MM.1S (cell line): ENCODE measurements at regions not wholly inside any gene's neighbourhood (a gene's known extent, or its start where the extent isn't known, plus 50 kb on each side); places are given as distances from the start of the nearest gene placed in this dataset.
A peak's percentile ranks its signal among the peaks of the same experiment; 100 is the strongest.
"Not testable (repeated sequence)": the region's sequence is repeated elsewhere in the genome, so short reads cannot be mapped to it uniquely, and the experiment has no call there.

ENCODE experiments used
- DNase-seq: peaks from one replicate; pipeline ENCODE4 v3.0.0-alpha.2; 2015
- H2AFZ ChIP-seq: fragments of 300-600 bp; sonication (generic); 2 replicates; pipeline ENCODE4 v1.6.0; 2016; ENCODE audit warnings: antibody characterized with exemption, low read length
- H3F3A ChIP-seq: fragments of 300-600 bp; sonication (generic); 2 replicates; pipeline ENCODE4 v1.6.1; 2016; ENCODE audit warnings: mild to moderate bottlenecking, antibody characterized with exemption, low read length, moderate library complexity, mixed read lengths; ENCODE audit not compliant: insufficient read depth
- H3K27ac ChIP-seq: fragments of 300-600 bp; sonication (generic); 2 replicates; pipeline ENCODE4 v1.5.1; 2016; ENCODE audit warnings: mild to moderate bottlenecking, low read length
- H3K27me3 ChIP-seq: fragments of 300-600 bp; sonication (generic); replicated peaks from 2 replicates; pipeline ENCODE4 v1.6.0; 2016; ENCODE audit warnings: low read length; ENCODE audit not compliant: insufficient read depth
- H3K36me3 ChIP-seq: fragments of 300-600 bp; sonication (generic); replicated peaks from 2 replicates; pipeline ENCODE4 v1.6.1; 2016; ENCODE audit warnings: mild to moderate bottlenecking, low read length, mixed read lengths; ENCODE audit not compliant: insufficient read depth
- H3K4me1 ChIP-seq: fragments of 300-600 bp; sonication (generic); 2 replicates; pipeline ENCODE4 v1.6.1; 2016; ENCODE audit warnings: low read length, mixed read lengths
- H3K4me2 ChIP-seq: fragments of 300-600 bp; sonication (generic); 2 replicates; pipeline ENCODE4 v1.6.0; 2016; ENCODE audit warnings: low read depth, low read length
- H3K4me3 ChIP-seq: fragments of 300-600 bp; sonication (generic); 2 replicates; pipeline ENCODE4 v1.5.1; 2016; ENCODE audit warnings: low read length, mixed read lengths
- H3K79me2 ChIP-seq: fragments of 300-600 bp; sonication (generic); 2 replicates; pipeline ENCODE4 v1.6.1; 2016; ENCODE audit warnings: mixed run types, low read length, mixed read lengths
- H3K9ac ChIP-seq: fragments of 300-600 bp; sonication (generic); 2 replicates; pipeline ENCODE4 v1.6.1; 2016; ENCODE audit warnings: low read length, mixed read lengths
- H3K9me2 ChIP-seq: fragments of 300-600 bp; sonication (generic); replicated peaks from 2 replicates; pipeline ENCODE4 v1.6.1; 2016; ENCODE audit warnings: mild to moderate bottlenecking, low read length, mixed read lengths; ENCODE audit not compliant: insufficient read depth
- H3K9me3 ChIP-seq: fragments of 300-600 bp; sonication (generic); replicated peaks from 2 replicates; pipeline ENCODE4 v1.6.1; 2016; ENCODE audit warnings: mild to moderate bottlenecking, low read length, mixed read lengths; ENCODE audit not compliant: insufficient read depth
- H4K20me1 ChIP-seq: fragments of 300-600 bp; sonication (generic); 2 replicates; pipeline ENCODE4 v1.6.1; 2016; ENCODE audit warnings: mild to moderate bottlenecking, low read length, moderate library complexity, mixed read lengths; ENCODE audit not compliant: insufficient read depth
- CTCF ChIP-seq: fragments of 300-600 bp; sonication (generic); IDR thresholded peaks from 2 replicates; pipeline ENCODE4 v1.5.1; 2016; ENCODE audit warnings: antibody characterized with exemption, low read length, mixed read lengths
- EZH2 ChIP-seq: fragments of 300-600 bp; sonication (generic); optimal IDR thresholded peaks from 2 replicates; pipeline ENCODE3; 2017; ENCODE audit warnings: low read depth, mild to moderate bottlenecking, antibody characterized with exemption, low read length, mixed read lengths
- EZH2phosphoT487 ChIP-seq: fragments of 300-600 bp; sonication (generic); IDR thresholded peaks from 2 replicates; pipeline ENCODE4 v1.6.1; 2018; ENCODE audit warnings: antibody characterized with exemption, low read length

DNA sequence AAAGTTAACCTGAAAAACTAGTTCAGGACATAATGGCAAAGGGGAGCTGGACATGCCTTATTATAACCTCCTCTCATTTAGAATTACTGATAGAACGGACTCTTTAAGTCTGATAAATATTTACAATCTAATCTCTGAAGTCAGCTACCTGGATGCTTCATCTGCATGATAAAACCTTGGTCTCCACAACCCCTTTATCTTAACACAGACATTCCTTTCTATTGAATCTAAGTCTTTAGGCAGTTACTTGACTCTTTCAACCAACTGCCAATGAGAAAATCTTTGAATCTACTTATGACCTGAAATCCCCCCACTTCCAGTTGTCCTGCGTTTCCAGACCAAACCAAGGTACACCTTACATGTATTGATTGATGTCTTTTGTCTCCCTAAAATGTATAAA lies 191.2 kb upstream of the LRRTM4 start:
- H3K4me3 ChIP-seq: no peak overlapping the region
- H3K27me3 ChIP-seq: no peaks in the 10 kb centered on the region
- no peaks in the 10 kb centered on the region for H3K9me3 ChIP-seq
- H3K9ac ChIP-seq: no peak overlapping the region
- H3K4me2 ChIP-seq: no peak overlapping the region
- H3F3A ChIP-seq: no peaks in the 10 kb centered on the region
- no peaks in the 10 kb centered on the region for H3K79me2 ChIP-seq
- H3K4me1 ChIP-seq: no peaks in the 10 kb centered on the region
- no peak for DNase-seq
- no peak overlapping the region for H3K27ac ChIP-seq
- H4K20me1 ChIP-seq: no peaks in the 10 kb centered on the region
- H2AFZ ChIP-seq: no peak overlapping the region
- no peaks in the 10 kb centered on the region for H3K9me2 ChIP-seq
- TF ChIP-seq EZH2 (no peak), EZH2phosphoT487 (no peak), CTCF (no peak)
- no peaks in the 10 kb centered on the region for H3K36me3 ChIP-seq

DNA sequence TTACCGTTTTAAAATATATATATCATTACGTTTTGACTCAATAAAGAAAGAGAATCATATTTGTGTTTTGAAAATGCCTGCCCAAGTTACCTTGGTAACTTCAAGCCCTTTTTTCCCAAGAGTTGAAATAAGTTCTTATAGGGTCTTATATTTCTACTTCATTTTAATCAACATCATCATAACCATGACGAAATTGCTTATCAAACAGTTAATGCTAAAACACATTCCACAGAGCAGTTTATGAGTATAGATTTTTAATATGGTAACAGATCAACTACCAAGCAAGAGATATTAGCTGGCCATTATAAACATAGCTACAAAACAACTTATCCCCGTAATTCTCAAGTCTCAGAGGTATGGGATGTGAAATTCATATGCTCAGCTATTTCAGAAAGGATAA lies 197.9 kb upstream of the LRRTM4 start:
- Histone ChIP-seq H3K9ac (no peak overlapping the region), H4K20me1 (no peaks in the 10 kb centered on the region), H3K27me3 (no peaks in the 10 kb centered on the region), H3K9me2 (no peaks in the 10 kb centered on the region), H3K4me1 (no peaks in the 10 kb centered on the region), H3K9me3 (no peaks in the 10 kb centered on the region), H3K79me2 (no peaks in the 10 kb centered on the region), H2AFZ (peak overlapping the region; percentile 14; the same call in 1 of the 2 replicates), H3F3A (no peaks in the 10 kb centered on the region), H3K4me3 (no peak overlapping the region), H3K36me3 (no peaks in the 10 kb centered on the region), H3K4me2 (peak overlapping the region; percentile 11; the same call in 1 of the 2 replicates), H3K27ac (no peak overlapping the region)
- TF ChIP-seq EZH2 (no peak), CTCF (no peak), EZH2phosphoT487 (no peak)
- no peak for DNase-seq

DNA sequence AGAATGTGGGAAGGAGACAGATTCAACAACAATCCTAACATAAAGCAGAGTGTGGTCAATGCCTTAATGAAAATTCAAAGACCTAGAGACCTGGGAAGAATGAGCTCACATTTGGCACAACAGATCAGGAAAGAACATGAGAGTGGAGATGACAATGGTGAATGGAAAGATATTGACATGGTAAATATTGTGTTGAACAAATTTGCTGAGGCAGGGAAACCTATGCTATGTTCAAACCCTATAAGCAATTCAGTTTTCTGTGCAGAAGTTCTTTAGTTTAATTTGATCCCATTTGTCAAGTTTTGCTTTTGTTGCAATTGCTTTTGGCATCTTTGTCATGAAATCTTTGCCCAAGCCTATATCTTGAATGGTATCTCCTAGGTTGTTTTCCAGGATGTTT lies 199.4 kb upstream of the LRRTM4 start:
- no peaks in the 10 kb centered on the region for H3K79me2 ChIP-seq
- no peak overlapping the region for H2AFZ ChIP-seq
- H3K36me3 ChIP-seq: no peaks in the 10 kb centered on the region

DNA sequence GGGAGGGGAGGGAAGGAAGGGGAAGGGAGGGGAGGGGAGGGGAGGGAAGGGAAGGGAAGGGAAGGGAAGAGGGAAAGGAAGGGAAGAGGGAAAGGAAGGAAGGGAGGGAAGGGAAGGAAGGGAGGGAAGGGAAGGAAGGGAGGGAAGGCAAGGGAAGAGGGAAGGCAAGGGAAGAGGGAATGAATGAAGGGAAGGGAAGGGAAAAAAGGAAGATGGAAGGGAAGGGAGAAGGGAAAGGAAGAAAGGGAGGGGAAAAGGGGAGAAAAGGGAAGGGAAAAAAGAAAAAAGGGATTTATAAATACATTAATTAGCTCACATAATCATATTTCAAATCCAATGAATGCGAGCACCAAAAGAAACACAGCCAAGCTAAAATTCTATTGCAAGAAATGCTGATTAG lies 202.9 kb upstream of the LRRTM4 start:
- no peaks in the 10 kb centered on the region for H3K9me3 ChIP-seq
- no peak overlapping the region for H3K4me2 ChIP-seq
- H3K36me3 ChIP-seq: no peaks in the 10 kb centered on the region
- H3F3A ChIP-seq: no peaks in the 10 kb centered on the region
- no peak overlapping the region for H3K4me3 ChIP-seq
- H3K27me3 ChIP-seq: no peaks in the 10 kb centered on the region
- H3K4me1 ChIP-seq: no peaks in the 10 kb centered on the region
- no peak overlapping the region for H3K9ac ChIP-seq
- DNase-seq: no peak
- H3K27ac ChIP-seq: no peak overlapping the region
- no peak overlapping the region for H2AFZ ChIP-seq
- no peak for TF ChIP-seq EZH2phosphoT487
- no peak for TF ChIP-seq EZH2
- no peak for TF ChIP-seq CTCF
- H3K9me2 ChIP-seq: no peaks in the 10 kb centered on the region
- H4K20me1 ChIP-seq: no peaks in the 10 kb centered on the region
- no peaks in the 10 kb centered on the region for H3K79me2 ChIP-seq

More for the DNA sequence above, 199.4 kb upstream of the LRRTM4 start:
- Histone ChIP-seq H3K9ac (no peak overlapping the region), H3K9me3 (no peaks in the 10 kb centered on the region), H3K9me2 (no peaks in the 10 kb centered on the region), H3K4me1 (no peaks in the 10 kb centered on the region), H3K4me2 (no peak overlapping the region), H4K20me1 (no peaks in the 10 kb centered on the region), H3K27ac (no peak overlapping the region), H3K4me3 (no peak overlapping the region), H3F3A (no peaks in the 10 kb centered on the region), H3K27me3 (no peaks in the 10 kb centered on the region)
- DNase-seq: no peak
- TF ChIP-seq EZH2phosphoT487: no peak
- no peak for TF ChIP-seq EZH2

GRCh38 chr2:77734662-77735340 lies 212.6 kb upstream of the LRRTM4 start:
- H3K9ac ChIP-seq, H3K36me3 ChIP-seq, H3K4me3 ChIP-seq, H3K79me2 ChIP-seq, H3F3A ChIP-seq, H3K9me3 ChIP-seq, H3K4me1 ChIP-seq, H2AFZ ChIP-seq, H3K27ac ChIP-seq, H3K27me3 ChIP-seq, H4K20me1 ChIP-seq, DNase-seq, H3K4me2 ChIP-seq, H3K9me2 ChIP-seq: not testable (repeated sequence)
